GM20000 (cell line): ENCODE measurements at regions not wholly inside any gene's neighbourhood (a gene's known extent, or its start where the extent isn't known, plus 50 kb on each side); places are given as distances from the start of the nearest gene placed in this dataset.

Source experiments
- DNase-seq: peaks from one replicate; pipeline ENCODE4 v3.0.0; 2012; ENCODE audit warnings: low spot score
- TF ChIP-seq, protein P1 (sequence below): IDR thresholded peaks from 2 replicates; pipeline ENCODE4 v1.5.1; 2012; ENCODE audit warnings: mild to moderate bottlenecking, control low read depth; ENCODE audit errors: extremely low read depth, missing control alignments

DNA sequence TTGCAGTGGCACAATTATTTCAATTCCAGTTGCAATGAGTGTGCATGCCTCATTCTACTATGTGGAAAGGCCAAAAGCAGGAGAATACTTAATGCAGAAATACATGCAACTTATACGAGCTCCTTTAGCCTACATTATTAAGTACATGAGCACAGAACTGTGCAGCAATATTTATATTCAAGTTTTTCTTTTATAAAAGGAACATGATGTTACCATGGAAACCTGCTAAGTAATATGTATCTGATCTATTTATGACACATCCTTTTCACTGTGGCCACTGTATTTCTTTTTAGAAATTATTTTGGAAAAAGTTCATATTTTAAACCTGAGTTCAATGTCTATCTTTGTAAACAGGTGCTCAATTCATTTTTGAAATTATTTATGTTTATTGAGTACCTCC lies 88.9 kb downstream of the ELAPOR2 start:
- TF ChIP-seq, protein P1, sequence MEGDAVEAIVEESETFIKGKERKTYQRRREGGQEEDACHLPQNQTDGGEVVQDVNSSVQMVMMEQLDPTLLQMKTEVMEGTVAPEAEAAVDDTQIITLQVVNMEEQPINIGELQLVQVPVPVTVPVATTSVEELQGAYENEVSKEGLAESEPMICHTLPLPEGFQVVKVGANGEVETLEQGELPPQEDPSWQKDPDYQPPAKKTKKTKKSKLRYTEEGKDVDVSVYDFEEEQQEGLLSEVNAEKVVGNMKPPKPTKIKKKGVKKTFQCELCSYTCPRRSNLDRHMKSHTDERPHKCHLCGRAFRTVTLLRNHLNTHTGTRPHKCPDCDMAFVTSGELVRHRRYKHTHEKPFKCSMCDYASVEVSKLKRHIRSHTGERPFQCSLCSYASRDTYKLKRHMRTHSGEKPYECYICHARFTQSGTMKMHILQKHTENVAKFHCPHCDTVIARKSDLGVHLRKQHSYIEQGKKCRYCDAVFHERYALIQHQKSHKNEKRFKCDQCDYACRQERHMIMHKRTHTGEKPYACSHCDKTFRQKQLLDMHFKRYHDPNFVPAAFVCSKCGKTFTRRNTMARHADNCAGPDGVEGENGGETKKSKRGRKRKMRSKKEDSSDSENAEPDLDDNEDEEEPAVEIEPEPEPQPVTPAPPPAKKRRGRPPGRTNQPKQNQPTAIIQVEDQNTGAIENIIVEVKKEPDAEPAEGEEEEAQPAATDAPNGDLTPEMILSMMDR = no peak
- DNase-seq = no peak

DNA sequence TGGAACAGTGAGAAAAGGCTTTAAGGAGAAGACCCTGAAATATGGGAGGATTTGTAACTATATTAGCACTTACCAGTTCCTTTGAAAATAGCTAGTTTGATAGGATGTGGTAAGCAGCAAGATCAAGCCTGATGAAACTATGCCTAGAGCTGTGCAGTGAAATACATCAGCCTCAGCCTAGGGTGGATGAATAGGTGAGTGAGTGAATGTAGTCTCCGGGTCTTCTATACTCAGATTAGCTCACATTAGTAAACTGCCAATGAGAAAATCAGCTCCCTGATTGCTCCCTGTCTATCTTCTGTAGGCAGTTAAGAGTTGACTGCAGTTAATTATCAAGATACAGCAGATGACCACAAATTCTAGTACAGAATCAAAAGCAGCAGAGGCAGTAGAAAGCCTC lies 89.6 kb downstream of the ELAPOR2 start:
- TF ChIP-seq, protein P1 = no peak
- no peak for DNase-seq

DNA sequence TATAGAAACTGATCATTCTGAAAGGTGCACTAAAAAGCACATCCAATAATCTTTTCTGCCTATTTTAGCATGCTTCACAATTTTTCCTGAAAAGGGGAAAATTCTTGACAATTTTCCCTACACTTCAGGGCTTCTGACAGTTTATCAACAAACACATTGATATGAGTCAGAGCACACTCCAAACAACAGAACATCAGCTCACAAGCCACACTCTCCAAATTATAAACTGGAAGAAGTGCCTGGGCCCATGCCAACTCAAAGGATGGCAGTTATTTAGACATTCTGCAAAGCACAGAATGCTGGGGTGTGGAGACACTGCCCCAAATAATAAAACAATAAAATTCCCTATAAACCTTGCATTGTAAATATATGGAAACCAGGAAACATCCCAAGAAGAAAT lies 90.8 kb downstream of the ELAPOR2 start:
- TF ChIP-seq, protein P1 = no peak

DNA sequence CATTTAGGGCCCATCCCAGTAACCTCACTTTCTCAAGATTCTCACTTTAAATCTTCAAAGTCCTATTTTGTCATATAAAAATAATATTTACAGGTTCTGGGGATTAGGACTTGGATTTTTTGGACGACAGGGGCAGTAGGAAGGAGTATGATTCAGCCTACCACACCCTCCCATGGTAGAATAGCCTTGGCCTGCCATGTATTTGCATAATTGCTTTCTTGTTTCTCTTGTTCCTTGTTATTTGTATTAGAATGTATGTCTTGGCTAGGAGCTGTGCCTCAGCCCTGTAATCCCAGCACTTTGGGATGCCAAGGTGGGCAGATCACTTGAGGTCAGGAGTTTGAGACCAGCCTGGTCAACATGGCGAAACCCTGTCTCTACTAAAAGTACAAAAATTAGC lies 92.5 kb downstream of the ELAPOR2 start:
- TF ChIP-seq, protein P1 = no peak
- no peak for DNase-seq

More for the DNA sequence above, 90.8 kb downstream of the ELAPOR2 start:
- DNase-seq = no peak

DNA sequence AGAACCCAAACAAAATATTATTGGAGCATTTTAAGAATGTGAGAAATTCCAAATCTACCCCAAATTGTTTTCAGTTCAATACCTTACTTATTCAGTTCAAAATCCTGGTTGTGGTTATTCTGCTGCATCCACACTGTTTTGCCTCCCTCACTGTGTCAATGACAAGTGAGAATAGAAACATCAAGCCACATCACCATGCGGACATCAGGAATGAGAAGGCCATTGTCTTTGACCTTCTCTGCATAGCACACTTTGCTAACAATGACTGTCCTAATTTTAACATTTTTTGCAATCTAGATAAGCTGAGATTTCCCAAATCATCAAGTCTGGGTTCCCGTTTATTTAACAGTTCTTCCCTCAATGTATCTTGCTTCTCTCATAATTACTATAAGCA lies 93.7 kb downstream of the ELAPOR2 start:
- DNase-seq = no peak

DNA sequence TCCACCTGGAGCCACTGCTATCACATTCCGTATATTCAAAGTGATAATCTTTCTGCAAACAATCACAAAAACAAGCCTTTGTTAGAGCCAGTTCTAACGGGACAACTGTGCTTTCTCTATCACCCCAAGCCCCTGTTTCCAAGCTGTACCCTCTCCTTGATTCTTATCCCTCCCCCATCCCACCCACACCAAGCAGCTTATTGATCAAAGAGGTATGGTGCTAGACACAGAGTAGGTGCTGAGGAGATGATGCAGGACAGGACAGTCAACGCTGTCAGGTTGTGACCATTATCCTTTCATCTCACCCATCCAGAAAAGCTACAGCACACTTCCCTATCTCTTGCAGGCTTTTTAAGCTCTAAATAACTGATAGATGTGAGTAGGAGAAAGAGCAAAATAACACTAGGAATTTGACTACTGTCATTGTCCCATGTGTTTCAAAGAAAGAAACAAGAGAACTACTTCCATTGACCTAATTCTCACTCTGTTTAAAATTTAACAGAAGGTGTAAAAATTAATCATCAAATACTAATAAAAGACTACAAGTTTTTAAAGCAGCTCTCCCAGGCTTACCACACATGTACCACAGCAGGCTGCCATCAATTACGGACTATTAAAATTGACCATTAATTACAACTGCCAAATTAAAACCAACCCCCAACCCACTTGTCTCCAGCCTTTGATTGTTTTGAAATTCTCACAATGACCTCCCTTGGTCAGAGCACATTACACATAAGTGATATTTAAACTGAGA lies 94.3 kb downstream of the ELAPOR2 start:
- no peak for DNase-seq
- TF ChIP-seq, protein P1 = no peak

More for the DNA sequence above, 93.7 kb downstream of the ELAPOR2 start:
- TF ChIP-seq, protein P1 = no peak

DNA sequence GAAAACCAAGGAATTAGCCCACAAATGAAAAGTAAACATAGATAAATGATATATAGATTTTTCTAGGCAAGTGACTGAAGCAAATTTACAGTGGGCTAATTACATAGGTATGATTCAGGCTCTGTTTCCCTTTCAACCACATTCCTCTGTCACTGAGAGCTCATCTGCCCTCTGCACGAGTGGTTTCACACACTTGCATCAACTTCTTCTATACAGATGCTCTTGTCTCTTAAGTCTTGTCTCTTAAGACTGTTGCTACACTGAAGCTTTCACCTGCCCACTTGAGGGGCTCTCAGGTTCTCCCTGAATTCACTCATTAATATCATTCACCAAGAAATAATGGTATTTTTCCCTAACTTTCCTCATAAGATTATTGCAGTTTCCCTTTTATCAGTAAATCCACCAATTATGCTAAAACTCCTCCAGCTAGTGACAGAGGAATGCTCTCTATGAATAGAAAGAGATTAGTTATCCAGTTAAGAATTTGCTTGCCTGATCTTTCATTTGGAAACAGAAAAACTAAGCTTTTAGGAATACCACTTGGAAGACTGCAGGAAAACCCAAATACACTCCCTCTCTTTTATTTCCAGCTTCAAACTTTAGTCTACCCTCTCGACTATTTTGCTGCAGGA lies 95.7 kb downstream of the ELAPOR2 start:
- TF ChIP-seq, protein P1 = no peak
- DNase-seq = peak; percentile 13
